DOHH2 (cell line): ENCODE measurements at regions not wholly inside any gene's neighbourhood (a gene's known extent, or its start where the extent isn't known, plus 50 kb on each side); places are given as distances from the start of the nearest gene placed in this dataset.

Experiments
- H3F3A ChIP-seq: fragments of 200-600 bp; sonication (generic), shearing (Covaris generic); 2 replicates; pipeline ENCODE4 v1.6.0; 2016; ENCODE audit warnings: antibody characterized with exemption, mild to moderate bottlenecking; ENCODE audit not compliant: control insufficient read depth, insufficient read depth
- H3K27ac ChIP-seq: fragments of 200-600 bp; sonication (generic); 2 replicates; pipeline ENCODE4 v1.5.1; 2014; ENCODE audit warnings: low read depth, mild to moderate bottlenecking, low read length, moderate library complexity
- H3K27me3 ChIP-seq: fragments of 200-600 bp; sonication (generic); 2 replicates; pipeline ENCODE4 v1.6.1; 2014; ENCODE audit warnings: mild to moderate bottlenecking, low read length, mixed read lengths; ENCODE audit not compliant: control insufficient read depth
- H3K36me3 ChIP-seq: fragments of 200-600 bp; sonication (generic); 2 replicates; pipeline ENCODE4 v1.6.1; 2014; ENCODE audit warnings: mild to moderate bottlenecking, low read length, moderate library complexity, mixed read lengths; ENCODE audit not compliant: control insufficient read depth
- H3K4me1 ChIP-seq: fragments of 200-600 bp; sonication (generic); 2 replicates; pipeline ENCODE4 v1.6.1; 2014; ENCODE audit warnings: mild to moderate bottlenecking, low read length, mixed read lengths; ENCODE audit not compliant: control insufficient read depth
- H3K4me2 ChIP-seq: fragments of 200-600 bp; sonication (generic); 2 replicates; pipeline ENCODE4 v1.6.0; 2014; ENCODE audit warnings: mild to moderate bottlenecking, low read length, moderate library complexity
- H3K4me3 ChIP-seq: fragments of 200-600 bp; sonication (generic); 2 replicates; pipeline ENCODE4 v1.5.1; 2014; ENCODE audit warnings: mild to moderate bottlenecking, low read length, mixed read lengths
- H3K79me2 ChIP-seq: fragments of 200-600 bp; sonication (generic); 2 replicates; pipeline ENCODE4 v1.6.1; 2014; ENCODE audit warnings: mild to moderate bottlenecking, low read length, mixed read lengths; ENCODE audit not compliant: control insufficient read depth
- H3K9me2 ChIP-seq: fragments of 200-600 bp; sonication (generic); replicated peaks from 2 replicates; pipeline ENCODE4 v1.6.1; 2014; ENCODE audit warnings: mild to moderate bottlenecking, low read length, mixed read lengths; ENCODE audit not compliant: control insufficient read depth
- H3K9me3 ChIP-seq: fragments of 200-600 bp; sonication (generic); 2 replicates; pipeline ENCODE4 v1.6.1; 2014; ENCODE audit warnings: antibody characterized with exemption, low read length, mixed read lengths; ENCODE audit not compliant: control insufficient read depth, insufficient read depth
- H4K20me1 ChIP-seq: fragments of 200-600 bp; sonication (generic); 2 replicates; pipeline ENCODE4 v1.6.0; 2014; ENCODE audit warnings: low read depth, mild to moderate bottlenecking, antibody characterized with exemption, low read length, moderate library complexity; ENCODE audit not compliant: control insufficient read depth, insufficient read depth
- EZH2phosphoT487 ChIP-seq: fragments of 200-600 bp; sonication (generic); IDR thresholded peaks from 2 replicates; pipeline ENCODE4 v1.6.1; 2017; ENCODE audit warnings: borderline replicate concordance, mild to moderate bottlenecking, antibody characterized with exemption, low read length, moderate library complexity, mixed read lengths
- TF ChIP-seq, protein P1 (sequence below): fragments of 200-600 bp; sonication (generic); IDR thresholded peaks from one replicate; pipeline ENCODE4 v1.5.1; 2014; ENCODE audit warnings: antibody characterized with exemption, mild to moderate bottlenecking, low read depth, low read length; ENCODE audit not compliant: poor library complexity, severe bottlenecking

DNA sequence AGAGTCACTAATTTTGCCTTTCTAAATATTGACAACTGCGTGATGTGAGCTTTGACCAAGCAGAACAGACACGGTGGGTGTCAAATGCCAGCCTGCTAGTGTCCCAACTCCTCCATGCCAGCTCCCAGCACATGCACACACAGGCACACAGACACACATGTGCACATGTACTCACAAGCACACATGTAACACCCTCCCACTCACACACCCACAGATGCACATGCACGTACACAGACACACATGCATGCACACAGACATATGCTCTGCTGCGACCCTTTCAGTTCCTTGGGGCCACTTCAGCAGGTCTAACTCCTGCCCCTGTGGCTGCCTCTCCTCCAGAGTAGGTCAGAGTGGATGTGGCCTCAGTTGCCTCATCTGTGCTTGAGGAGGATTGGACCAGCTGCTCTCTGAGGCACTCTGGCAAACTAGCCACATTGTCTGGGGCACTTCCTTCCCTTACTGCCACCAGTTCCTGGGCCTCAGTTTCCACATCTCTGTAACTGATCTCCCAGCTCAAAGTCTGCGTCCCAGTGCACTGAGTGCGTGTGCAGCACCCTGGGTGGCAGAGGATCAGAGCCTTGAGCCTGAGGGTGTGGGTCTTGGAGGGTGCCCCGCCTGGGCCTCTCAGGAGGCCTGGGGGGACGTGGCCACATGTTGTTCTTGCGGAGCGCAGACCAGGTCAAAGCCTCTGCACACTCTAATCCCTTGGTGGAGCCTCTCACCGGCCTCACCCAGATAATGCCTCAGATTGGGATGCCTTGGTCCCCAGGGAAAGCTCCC, 55.0 kb upstream of the PRR23E start:
- Histone ChIP-seq H3K27ac (no peak overlapping the region), H3K9me3 (no peaks in the 10 kb centered on the region), H3K9me2 (no peaks in the 10 kb centered on the region), H3K36me3 (no peaks in the 10 kb centered on the region), H3K4me2 (no peak overlapping the region), H4K20me1 (no peaks in the 10 kb centered on the region), H3K4me1 (no peaks in the 10 kb centered on the region), H3K27me3 (no peaks in the 10 kb centered on the region), H3K79me2 (no peaks in the 10 kb centered on the region), H3F3A (no peaks in the 10 kb centered on the region), H3K4me3 (no peak overlapping the region)
- TF ChIP-seq EZH2phosphoT487: no peak
- TF ChIP-seq, protein P1, sequence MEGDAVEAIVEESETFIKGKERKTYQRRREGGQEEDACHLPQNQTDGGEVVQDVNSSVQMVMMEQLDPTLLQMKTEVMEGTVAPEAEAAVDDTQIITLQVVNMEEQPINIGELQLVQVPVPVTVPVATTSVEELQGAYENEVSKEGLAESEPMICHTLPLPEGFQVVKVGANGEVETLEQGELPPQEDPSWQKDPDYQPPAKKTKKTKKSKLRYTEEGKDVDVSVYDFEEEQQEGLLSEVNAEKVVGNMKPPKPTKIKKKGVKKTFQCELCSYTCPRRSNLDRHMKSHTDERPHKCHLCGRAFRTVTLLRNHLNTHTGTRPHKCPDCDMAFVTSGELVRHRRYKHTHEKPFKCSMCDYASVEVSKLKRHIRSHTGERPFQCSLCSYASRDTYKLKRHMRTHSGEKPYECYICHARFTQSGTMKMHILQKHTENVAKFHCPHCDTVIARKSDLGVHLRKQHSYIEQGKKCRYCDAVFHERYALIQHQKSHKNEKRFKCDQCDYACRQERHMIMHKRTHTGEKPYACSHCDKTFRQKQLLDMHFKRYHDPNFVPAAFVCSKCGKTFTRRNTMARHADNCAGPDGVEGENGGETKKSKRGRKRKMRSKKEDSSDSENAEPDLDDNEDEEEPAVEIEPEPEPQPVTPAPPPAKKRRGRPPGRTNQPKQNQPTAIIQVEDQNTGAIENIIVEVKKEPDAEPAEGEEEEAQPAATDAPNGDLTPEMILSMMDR: no peak

DNA sequence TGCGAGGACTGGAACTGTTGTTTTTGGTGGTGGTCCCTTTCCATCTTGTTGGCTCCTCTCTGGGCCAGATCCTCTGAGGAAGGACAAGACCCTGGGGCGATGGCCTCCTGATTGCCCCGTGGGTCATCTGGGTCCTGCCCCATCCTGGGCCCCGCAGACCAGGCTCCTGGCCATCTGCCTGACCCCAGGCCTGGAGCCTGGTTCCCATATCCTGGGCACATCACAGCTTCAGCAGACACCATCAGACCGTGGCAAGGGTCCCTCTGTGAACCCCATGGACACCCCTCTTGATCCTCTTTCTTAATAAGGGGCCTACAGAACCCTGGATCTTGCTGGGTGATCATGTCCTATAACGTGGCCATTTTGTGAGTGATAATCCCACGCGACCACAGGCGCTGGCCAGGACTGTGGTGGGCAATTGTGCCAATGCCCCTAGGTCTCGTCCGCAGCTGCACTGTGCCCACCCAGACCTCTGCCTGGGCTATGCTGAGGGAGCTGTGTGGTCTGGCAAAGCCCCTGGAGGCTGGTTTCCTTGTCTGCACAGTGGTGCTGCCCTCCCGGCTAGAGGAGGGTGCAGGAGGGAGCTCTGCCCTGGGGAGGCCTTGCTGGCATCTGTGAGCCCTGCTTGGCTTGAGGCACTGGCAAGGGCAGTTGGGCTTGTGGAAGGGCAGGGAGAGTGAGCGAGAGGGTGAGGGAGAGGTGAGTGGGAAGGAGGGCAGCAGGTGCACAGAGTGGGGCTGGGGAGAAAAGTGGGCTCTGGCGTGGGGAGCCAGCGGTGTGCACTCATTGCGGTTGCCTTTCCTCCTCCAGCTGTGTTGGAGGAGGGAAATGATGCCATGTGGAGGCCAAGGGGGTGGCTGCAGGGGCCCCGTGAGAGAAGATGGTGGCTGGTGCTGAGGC, 53.1 kb upstream of the PRR23E start:
- Histone ChIP-seq H3K4me1 (no peaks in the 10 kb centered on the region), H3F3A (no peaks in the 10 kb centered on the region)

DNA sequence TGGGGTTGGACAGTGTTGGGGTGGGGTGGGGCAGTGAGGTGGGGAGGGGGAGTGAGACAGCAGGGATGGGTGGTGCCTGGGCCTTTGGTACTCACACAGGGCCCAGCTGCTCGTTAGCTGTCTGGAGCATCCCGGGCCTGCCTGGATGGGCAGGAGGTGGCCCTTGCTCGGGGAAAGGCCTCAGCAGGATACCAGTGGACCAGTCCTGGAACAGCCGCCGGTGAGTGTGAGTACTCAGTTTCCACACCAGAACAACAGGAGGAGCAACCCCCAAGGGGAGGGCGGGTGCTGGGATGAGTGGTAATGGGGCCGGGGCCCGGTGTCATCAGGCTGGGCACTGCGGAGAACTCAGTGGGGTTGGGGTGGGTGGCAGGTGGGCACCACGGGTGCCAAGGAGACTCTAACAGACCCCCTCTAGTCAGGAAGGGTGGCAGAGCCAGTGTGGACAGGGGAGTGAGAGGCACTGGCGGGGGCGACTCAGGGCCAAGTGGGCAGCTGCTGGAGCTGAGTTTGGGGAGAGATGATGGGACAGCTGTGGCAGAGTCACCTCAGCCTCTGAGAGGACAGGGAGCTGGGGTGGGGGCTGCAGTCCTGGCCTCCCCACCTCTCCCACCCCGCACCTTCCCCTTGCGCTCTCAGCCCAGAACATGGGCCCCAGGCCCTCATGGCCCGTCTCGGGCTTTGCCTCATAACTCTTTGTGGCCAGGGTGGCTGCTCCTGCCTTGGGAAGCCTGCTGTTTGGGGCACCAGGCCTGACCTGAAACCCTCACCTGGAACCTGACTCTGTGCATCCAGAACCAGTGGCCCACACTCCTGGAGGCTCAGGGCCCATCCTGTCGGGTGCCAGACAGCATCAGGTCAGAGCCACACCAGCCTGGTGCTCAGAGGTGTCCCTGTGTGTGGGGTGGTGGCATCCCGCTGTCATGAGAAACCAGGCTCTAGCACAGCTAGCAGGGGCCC, 52.1 kb upstream of the PRR23E start:
- Histone ChIP-seq H3K27me3 (no peaks in the 10 kb centered on the region), H3F3A (no peaks in the 10 kb centered on the region), H3K4me2 (no peak overlapping the region), H4K20me1 (no peaks in the 10 kb centered on the region), H3K36me3 (no peaks in the 10 kb centered on the region), H3K4me1 (no peaks in the 10 kb centered on the region), H3K9me3 (no peaks in the 10 kb centered on the region; the same call in 1 of the 2 replicates), H3K9me2 (no peaks in the 10 kb centered on the region), H3K4me3 (no peak overlapping the region), H3K27ac (no peak overlapping the region), H3K79me2 (no peaks in the 10 kb centered on the region)
- TF ChIP-seq EZH2phosphoT487: no peak
- TF ChIP-seq, protein P1: no peak

More for the DNA sequence above, 53.1 kb upstream of the PRR23E start:
- H3K36me3 ChIP-seq: no peaks in the 10 kb centered on the region
- no peaks in the 10 kb centered on the region for H3K79me2 ChIP-seq
- no peak overlapping the region for H3K4me2 ChIP-seq
- no peak overlapping the region for H3K4me3 ChIP-seq
- TF ChIP-seq, protein P1: no peak
- TF ChIP-seq EZH2phosphoT487: no peak
- H3K27ac ChIP-seq: no peak overlapping the region
- H3K9me3 ChIP-seq: no peaks in the 10 kb centered on the region; the same call in 1 of the 2 replicates
- no peaks in the 10 kb centered on the region for H3K27me3 ChIP-seq
- H4K20me1 ChIP-seq: no peaks in the 10 kb centered on the region
- no peaks in the 10 kb centered on the region for H3K9me2 ChIP-seq
